Lung (tissue), 11 donors: ENCODE measurements at regions not wholly inside any gene's neighbourhood (a gene's known extent, or its start where the extent isn't known, plus 50 kb on each side); places are given as distances from the start of the nearest gene placed in this dataset.
A peak's percentile ranks its signal among the peaks of the same experiment; 100 is the strongest.

Experiments used
- ATAC-seq: fragments of 200-7000 bp; cut with Tn5 transposase; one replicate; pipeline ENCODE4 v1.9.1; 2020; ENCODE audit warnings: moderate number of reproducible peaks; ENCODE audit not compliant: insufficient read depth, low FRiP score
- DNase-seq, 3 donors: peaks; one replicate each; pipeline ENCODE4 v3.0.0-alpha.2; 2013 to 2017
- H3K27ac ChIP-seq, 2 donors: one replicate each; pipeline ENCODE4 v1.5.1; 2013; ENCODE audit warnings: mild to moderate bottlenecking in 2 of 2, moderate library complexity in 2 of 2, control low read depth in 1 of 2, inconsistent platforms in 1 of 2, low read depth in 1 of 2, low read length in 1 of 2
- H3K27me3 ChIP-seq, 3 donors: one replicate each; pipeline ENCODE4 v1.5.1; 2013; ENCODE audit warnings: low read length in 2 of 3; ENCODE audit not compliant: control insufficient read depth in 3 of 3, insufficient read depth in 3 of 3
- H3K36me3 ChIP-seq, 4 donors: one replicate each; pipeline ENCODE4 v1.5.1; 2013; ENCODE audit warnings: low read length in 4 of 4, mild to moderate bottlenecking in 1 of 4, moderate library complexity in 1 of 4; ENCODE audit not compliant: control insufficient read depth in 4 of 4, insufficient read depth in 4 of 4
- H3K4me1 ChIP-seq, 5 donors: one replicate each; pipeline ENCODE4 v1.5.1; 2013; ENCODE audit warnings: low read length in 5 of 5, mild to moderate bottlenecking in 2 of 5, moderate library complexity in 1 of 5; ENCODE audit not compliant: control insufficient read depth in 5 of 5, insufficient read depth in 5 of 5
- H3K4me3 ChIP-seq: one replicate; pipeline ENCODE4 v1.5.1; 2013; ENCODE audit warnings: mild to moderate bottlenecking, control low read depth, moderate library complexity
- H3K9ac ChIP-seq, 2 donors: one replicate each; pipeline ENCODE4 v1.5.1; 2013; ENCODE audit warnings: low read length in 2 of 2, control low read depth in 1 of 2; ENCODE audit not compliant: insufficient read depth in 1 of 2
- H3K9me3 ChIP-seq, 4 donors: one replicate each; pipeline ENCODE4 v1.5.1; 2013; ENCODE audit warnings: low read length in 3 of 4, mild to moderate bottlenecking in 1 of 4, moderate library complexity in 1 of 4; ENCODE audit not compliant: control insufficient read depth in 4 of 4, insufficient read depth in 3 of 4
- CTCF ChIP-seq: IDR thresholded peaks from 2 replicates; pipeline ENCODE4 v1.5.1; 2012; ENCODE audit warnings: mild to moderate bottlenecking; ENCODE audit errors: control extremely low read depth, extremely low read depth
- WGBS, 2 donors: extraction: QIAGEN DNeasy Blood & Tissue Kit; methylation state at CpG; one replicate each; pipeline ENCODE4 v1.1.7; 2013; 5-methylcytosine and 5-hydroxymethylcytosine counted together
- donor health status: control.
- donor health status: control.
- donor health status: Bipolar disorder and iron deficiency.
- donor health status: healthy.
- donor health status: DM: yes; HTN: yes; CAD: no.

DNA sequence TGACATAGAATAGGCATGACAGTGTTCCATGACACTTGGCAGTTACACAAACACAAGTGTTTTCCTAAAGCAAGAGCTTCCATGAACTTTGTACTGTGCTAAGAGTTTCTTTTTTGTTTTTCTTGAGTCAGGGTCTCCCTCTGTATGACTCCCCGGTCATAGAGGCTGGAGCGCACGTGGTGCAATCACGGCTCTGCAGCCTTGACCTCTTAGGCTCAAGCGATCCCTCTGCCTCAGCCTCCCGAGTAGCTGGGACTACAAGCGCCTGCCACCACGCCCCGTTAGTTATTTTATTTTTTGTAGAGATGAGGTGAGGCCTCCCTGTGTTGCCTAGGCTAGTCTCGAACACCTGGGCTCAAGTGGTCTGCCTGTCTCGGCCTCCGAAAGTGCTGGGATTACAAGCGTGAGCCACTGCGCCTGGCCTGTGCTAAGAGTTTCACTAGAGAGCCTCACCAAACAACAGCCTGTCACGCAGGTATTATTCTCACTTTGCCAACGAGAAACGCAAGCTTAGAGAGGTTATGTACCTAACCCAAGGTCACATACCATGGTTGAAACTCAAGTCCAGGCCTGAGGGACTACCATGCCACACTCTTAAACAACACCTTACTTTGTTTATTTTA, 355.9 kb downstream of the KLF12 start:
- no peak for DNase-seq
- TF ChIP-seq CTCF = no peak
- no peak overlapping the region for H3K27ac ChIP-seq

GRCh38 chr13:73777134-73777533, 357.1 kb downstream of the KLF12 start:
- ATAC-seq = no peak
- H3K9ac ChIP-seq = no peak overlapping the region
- H3K9me3 ChIP-seq = no peaks in the 10 kb centered on the region
- DNase-seq = no peak
- H3K27ac ChIP-seq = no peak overlapping the region
- H3K4me1 ChIP-seq = peaks cover 0 to 6% (median 2%) of the 10 kb centered on the region in 5 donors
- no peaks in the 10 kb centered on the region for H3K27me3 ChIP-seq
- no peak overlapping the region for H3K4me3 ChIP-seq
- no peaks in the 10 kb centered on the region for H3K36me3 ChIP-seq
- WGBS, 2 donors = 94 to 98% methylated on average over 6 of the region's 6 CpGs
- no peak for TF ChIP-seq CTCF

More for the DNA sequence above, 355.9 kb downstream of the KLF12 start:
- Histone ChIP-seq H3K9ac (no peak overlapping the region), H3K4me3 (no peak overlapping the region), H3K27me3 (no peaks in the 10 kb centered on the region), H3K4me1 (peaks cover 0 to 15% (median 11%) of the 10 kb centered on the region in 5 donors), H3K36me3 (no peaks in the 10 kb centered on the region), H3K9me3 (no peaks in the 10 kb centered on the region)
- 83 to 91% methylated on average over 17 of the region's 17 CpGs for WGBS, 2 donors
- no peak for ATAC-seq

DNA sequence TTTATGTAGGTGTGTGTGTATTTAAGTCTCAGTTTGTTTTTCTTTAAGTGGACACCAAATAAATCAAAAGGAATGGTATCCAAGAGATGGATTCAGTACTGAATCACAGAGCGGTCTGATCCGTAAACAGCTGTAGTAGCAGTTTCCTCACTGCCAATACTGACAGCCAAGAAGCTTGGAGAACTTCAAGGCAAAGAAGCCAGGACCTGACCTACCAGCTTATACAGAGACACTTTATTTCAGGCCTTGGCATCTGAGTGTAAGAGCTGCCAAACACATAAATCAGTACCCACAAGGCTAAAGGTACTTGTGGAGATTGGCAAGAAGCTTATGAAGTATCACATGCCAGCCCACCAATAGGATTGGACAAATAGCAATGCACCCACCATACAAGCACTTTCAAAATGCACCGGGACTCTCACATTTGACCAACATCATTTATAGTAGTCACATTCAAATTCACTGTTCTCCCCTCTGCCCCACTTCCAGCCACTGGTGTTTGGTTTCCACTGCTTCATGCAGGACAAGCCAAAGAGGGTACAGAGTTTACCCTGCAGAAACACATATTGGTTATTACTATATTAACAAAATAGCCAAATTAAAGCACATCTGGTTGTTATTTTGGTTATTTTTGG, 357.9 kb downstream of the KLF12 start:
- peak in 2 of 3 donors; percentile 15 to 46 for DNase-seq
- H3K27me3 ChIP-seq = no peaks in the 10 kb centered on the region
- no peaks in the 10 kb centered on the region for H3K9me3 ChIP-seq
- H3K9ac ChIP-seq = no peak overlapping the region
- ATAC-seq = no peak
- H3K4me3 ChIP-seq = no peak overlapping the region
- TF ChIP-seq CTCF = no peak
- WGBS, 2 donors = 79 to 84% methylated on average over 3 of the region's 3 CpGs
- H3K27ac ChIP-seq = no peak overlapping the region
- peaks cover 0 to 4% (median 1%) of the 10 kb centered on the region in 5 donors for H3K4me1 ChIP-seq
- no peaks in the 10 kb centered on the region for H3K36me3 ChIP-seq

DNA sequence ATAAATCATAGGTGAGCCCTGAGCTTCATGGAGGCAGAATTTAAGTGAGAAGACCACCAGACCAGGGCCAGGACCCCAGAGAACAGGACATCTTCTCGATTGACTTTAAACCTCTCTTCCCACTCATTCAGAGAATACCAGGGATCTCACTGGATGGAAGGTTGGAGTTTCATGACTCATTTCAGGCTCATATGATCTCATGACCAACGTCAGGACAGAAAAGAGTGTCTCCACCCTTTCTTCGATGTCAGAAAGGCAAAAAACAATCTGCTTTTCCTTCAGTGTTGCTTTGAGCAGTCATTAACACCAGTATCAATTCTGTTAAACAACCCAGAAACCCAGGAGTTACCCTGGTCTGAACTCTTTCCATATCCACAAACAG, 361.0 kb downstream of the KLF12 start:
- H3K27me3 ChIP-seq = no peaks in the 10 kb centered on the region
- H3K36me3 ChIP-seq = no peaks in the 10 kb centered on the region
- no peak overlapping the region for H3K27ac ChIP-seq
- WGBS, 2 donors = 84 to 91% methylated on average over 3 of the region's 3 CpGs
- peaks cover 0 to 5% (median 0%) of the 10 kb centered on the region in 5 donors for H3K4me1 ChIP-seq
- no peak overlapping the region for H3K9ac ChIP-seq
- ATAC-seq = no peak
- H3K9me3 ChIP-seq = no peaks in the 10 kb centered on the region
- no peak for TF ChIP-seq CTCF
- DNase-seq = no peak
- H3K4me3 ChIP-seq = no peak overlapping the region
